GM11168 (cell line): ENCODE measurements at regions not wholly inside any gene's neighbourhood (a gene's known extent, or its start where the extent isn't known, plus 50 kb on each side); places are given as distances from the start of the nearest gene placed in this dataset.

ENCODE experiments used
- in situ Hi-C: fragments of 300-500 bp; cut with MboI; formaldehyde crosslinking; loops from one replicate; pipeline ENCODE4 v1.12.0; 2022; ENCODE audit warnings: low sequenced_read_pairs; ENCODE audit not compliant: unreplicated experiment

GRCh38 chr12:91533366-91533765, 350.7 kb upstream of the DCN start:
- in situ Hi-C loops: no loop called here

DNA sequence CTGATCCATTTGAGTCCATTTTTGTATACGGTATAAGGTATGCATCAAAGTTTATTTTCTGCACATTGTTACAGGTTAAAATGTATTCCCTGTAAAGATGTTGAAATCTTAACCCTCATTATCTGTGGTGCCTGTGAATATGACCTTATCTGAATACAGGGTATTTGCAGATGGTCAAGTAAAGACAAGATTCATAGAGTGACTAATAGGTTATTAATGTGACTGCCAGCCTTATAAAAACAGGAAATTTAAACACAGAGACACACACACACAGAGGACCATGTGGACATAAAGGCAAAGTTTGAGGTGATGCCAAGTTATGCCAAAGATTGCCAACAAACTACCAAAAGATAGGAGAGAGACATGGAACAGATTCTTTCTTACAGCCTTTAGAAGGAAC, 347.2 kb upstream of the DCN start:
- in situ Hi-C loops: no loop called here

DNA sequence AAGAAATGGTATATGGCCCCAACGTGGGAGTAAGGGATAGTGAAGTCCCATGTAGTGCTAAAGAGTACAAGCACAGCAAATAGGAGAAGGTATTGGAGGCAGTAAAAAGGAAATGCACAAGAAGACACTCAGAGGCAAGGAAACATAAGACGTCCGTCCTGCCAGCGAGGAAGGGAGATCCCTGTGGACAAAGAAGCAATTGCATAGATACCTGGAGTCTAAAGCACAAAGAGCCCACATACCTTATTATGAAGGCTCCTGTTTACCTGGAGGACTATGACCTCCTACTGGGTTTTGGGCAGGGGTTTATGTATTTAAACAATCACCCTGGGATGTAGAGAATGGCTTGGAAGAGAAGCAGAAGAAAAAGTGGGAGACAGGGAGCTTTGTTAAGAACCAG, 341.2 kb upstream of the DCN start:
- in situ Hi-C loops: no loop called here

GRCh38 chr12:91516695-91517047, 334.1 kb upstream of the DCN start:
- in situ Hi-C loops: no loop called here

- in situ Hi-C loops: no loop called here
Observed at GRCh38 chr12:91515944-91516694, 333.5 kb upstream of the DCN start.

- in situ Hi-C loops: no loop called here
Observed at GRCh38 chr12:91513313-91513712, 330.7 kb upstream of the DCN start.

DNA sequence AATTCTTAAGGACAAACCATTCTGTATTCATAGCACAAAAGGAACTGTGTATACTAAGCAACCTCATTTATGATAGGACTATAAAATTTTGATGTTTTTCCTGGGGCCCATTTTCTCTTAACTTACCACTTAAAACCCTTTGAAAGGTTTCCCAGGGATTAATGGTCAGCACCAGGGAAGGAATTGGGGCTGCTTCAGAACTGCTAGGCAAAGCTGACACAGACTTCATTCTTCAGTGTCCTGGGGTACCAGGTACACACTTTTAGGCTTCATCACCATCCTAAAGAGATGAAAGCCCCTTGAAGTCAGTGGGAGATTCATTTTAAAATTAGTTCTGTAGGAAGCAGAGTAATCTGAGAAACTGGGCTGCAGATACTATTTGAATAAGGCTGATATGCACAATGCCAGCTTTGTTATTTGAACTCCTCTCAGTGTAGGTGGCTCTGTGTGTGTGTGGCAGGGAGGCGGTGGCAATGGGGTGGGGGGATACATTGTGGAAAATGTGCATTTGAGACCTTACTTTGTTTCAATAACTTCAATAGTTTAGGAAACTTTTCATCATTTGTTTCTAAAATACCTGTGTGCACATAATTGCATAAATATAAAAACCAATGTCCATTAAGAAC, 329.3 kb upstream of the DCN start:
- in situ Hi-C loops: no loop called here

- in situ Hi-C loops: no loop called here
Observed at GRCh38 chr12:91507754-91508153, 325.1 kb upstream of the DCN start.

DNA sequence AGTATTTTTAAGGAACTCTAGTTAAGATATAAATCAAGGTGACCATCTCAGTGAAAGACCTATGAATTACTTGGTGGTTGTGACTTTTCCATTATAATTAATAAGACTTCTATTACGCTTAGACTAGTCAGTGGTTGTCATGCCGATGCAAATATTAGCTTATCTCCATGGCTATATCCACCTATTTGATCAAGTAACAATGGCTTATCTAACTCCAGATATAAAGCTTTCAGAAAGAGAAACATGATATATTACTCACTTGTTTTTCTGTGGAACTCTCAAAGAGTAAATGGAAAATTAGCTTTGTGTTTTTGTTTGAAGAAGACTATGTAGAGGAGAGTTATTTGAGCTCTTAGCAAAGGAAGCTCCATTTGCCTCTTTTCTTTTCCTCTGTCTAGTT, 323.8 kb upstream of the DCN start:
- in situ Hi-C loops: no loop called here

- in situ Hi-C loops: no loop called here
Observed at GRCh38 chr12:91505006-91505405, 322.4 kb upstream of the DCN start.

GRCh38 chr12:91502208-91502607, 319.6 kb upstream of the DCN start:
- in situ Hi-C loops: no loop called here

DNA sequence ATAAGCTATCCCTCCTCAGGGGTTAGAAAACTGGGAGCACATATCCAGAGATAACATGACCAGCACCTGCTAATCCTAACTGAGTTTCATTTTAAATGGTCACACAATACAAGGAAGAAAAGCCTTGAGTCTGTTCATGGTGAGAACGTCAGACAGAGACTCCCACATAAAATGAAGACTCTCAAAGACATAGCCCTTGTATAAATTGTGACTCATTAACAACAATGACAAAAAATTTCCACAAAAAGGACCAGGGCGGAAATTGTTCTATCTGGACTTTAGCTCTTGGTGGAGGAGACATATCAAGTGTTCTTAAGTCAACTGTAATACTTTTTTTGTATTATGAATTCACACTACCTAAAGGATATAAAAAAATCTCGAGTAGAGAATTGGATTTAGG, 313.7 kb upstream of the DCN start:
- in situ Hi-C loops: no loop called here

GRCh38 chr12:91493308-91493707, 310.7 kb upstream of the DCN start:
- in situ Hi-C loops: no loop called here

DNA sequence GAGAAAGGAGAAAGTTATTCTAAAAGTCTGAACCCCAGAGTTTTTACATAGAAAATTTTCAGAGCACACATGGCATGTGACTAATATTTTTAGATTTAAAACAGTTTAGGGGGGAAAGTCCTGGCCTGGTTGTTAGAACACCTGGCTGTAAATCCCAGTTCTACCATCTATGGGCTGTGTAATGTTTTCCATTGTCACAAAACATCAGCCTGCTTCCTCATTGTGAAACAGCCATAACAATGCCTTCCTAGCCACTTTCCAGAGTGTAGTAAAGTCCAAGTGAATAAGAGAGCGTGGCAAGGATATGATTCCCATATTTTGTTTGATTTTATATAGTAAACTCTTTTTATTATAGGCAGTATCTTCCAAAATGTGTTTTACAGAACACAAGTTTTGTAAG, 310.0 kb upstream of the DCN start:
- in situ Hi-C loops: no loop called here

DNA sequence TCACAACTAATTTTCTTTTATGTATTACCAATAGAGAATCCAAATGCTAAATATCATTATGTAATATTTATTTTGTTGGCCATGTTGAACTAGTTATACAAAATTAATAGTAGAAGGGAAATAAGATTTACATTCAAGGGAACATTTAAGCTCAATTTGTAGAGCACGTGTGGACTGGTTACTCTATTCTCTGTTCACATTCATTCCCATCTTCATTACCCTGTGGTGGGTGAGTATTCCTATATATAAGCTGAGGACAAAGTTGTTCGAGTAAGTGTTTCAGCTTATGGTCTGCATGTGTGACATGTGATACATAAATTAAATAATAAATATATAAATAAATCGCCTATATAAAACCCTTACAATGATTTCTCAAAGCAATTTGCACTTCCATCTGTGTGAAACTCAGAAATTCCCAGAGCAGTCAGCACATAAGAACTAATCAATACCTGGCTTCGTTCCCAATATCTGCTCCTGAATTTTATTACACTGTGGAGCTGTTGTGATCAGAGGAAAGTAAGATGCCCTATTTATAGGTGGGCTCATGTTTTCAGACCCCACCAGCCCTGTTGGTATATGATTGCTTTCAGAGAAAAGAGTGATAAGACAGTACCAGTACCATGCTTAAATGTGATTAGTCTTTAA, 308.2 kb upstream of the DCN start:
- in situ Hi-C loops: no loop called here

GRCh38 chr12:91483471-91483985, 300.9 kb upstream of the DCN start:
- in situ Hi-C loops: no loop called here

DNA sequence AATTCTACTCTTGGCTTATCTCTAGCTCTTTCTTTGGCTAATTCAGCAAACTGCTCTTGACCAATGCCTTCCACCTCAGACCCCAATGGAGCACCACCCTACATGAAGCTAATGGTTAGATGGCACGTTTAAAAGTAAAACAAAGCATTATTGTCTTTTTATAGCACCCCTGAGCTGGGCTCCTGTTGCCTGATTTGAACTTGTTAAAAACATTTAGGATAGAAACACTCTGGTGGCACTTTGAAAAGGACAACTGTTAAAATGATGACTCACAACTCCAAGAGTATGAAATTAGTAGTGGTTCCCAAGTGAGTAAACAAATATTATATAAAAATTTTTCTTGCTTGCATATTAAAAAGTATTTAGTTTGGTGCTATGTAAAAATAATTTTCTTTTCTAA, 299.6 kb upstream of the DCN start:
- in situ Hi-C loops: no loop called here

DNA sequence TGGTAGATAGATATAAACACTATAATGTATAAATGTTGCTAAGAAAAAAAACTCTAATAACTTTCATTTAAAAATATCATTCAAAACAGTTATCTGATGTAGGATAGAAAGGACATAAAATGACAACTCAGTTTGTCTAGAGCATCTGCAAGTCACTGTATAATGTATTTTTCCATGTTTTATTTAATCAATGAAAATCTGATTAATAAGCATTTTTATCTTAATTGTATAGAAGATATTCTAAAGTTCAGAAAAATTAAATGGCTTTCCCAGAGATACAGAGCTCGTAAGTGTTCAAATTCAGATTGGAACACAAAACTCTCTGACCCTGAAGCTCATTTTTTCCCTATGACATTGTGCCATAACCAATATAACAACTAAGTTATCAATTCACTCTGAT, 295.9 kb upstream of the DCN start:
- in situ Hi-C loops: no loop called here

GRCh38 chr12:91467686-91468085, 285.1 kb upstream of the DCN start:
- in situ Hi-C loops: no loop called here

GRCh38 chr12:91461061-91461460, 278.4 kb upstream of the DCN start:
- in situ Hi-C loops: no loop called here

DNA sequence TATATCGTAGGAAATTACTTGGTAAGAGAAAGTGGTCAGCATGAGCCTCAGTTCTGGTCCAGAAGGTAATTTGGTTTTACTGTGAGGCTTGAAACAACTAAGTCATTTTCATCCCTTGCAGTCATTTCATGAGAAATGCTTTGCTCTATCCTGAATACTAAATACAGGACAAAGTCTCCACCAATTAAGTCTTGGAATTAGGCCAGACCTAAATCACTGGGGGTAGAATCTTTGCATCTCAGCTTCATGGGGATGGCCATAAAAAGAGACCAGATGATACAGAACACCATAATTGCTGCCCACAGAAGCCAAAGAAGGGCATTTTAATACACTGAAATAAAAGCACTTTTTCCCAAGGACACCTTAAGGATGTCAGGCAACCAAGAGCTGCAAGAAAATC, 277.9 kb upstream of the DCN start:
- in situ Hi-C loops: no loop called here

- in situ Hi-C loops: no loop called here
Observed at GRCh38 chr12:91455321-91455720, 272.7 kb upstream of the DCN start.
